GM18519 (cell line): ENCODE measurements at regions not wholly inside any gene's neighbourhood (a gene's known extent, or its start where the extent isn't known, plus 50 kb on each side); places are given as distances from the start of the nearest gene placed in this dataset.

Experiments used
- ATAC-seq: cut with Tn5 transposase; IDR thresholded peaks from one replicate; pipeline ENCODE4 v1.9.1; 2021; ENCODE audit warnings: mild to moderate bottlenecking, moderate library complexity; ENCODE audit not compliant: unreplicated experiment, low FRiP score

GRCh38 chr9:16025627-16026026 lies 472.8 kb downstream of the CCDC171 start:
- ATAC-seq = no peak

- ATAC-seq = no peak
Measured at GRCh38 chr9:16026886-16027285, 474.0 kb downstream of the CCDC171 start.

GRCh38 chr9:16028548-16028947 lies 475.7 kb downstream of the CCDC171 start:
- no peak for ATAC-seq

- no peak for ATAC-seq
Measured at GRCh38 chr9:16029046-16029615, 476.3 kb downstream of the CCDC171 start.

GRCh38 chr9:16029796-16030363 lies 477.0 kb downstream of the CCDC171 start:
- ATAC-seq = no peak

GRCh38 chr9:16030528-16031185 lies 477.8 kb downstream of the CCDC171 start:
- ATAC-seq = peak; percentile 97

- no peak for ATAC-seq
Measured at GRCh38 chr9:16031486-16031885, 478.6 kb downstream of the CCDC171 start.

GRCh38 chr9:16031971-16032370 lies 479.1 kb downstream of the CCDC171 start:
- ATAC-seq = no peak

GRCh38 chr9:16032799-16033198 lies 480.0 kb downstream of the CCDC171 start:
- ATAC-seq = no peak

- ATAC-seq = no peak
Measured at GRCh38 chr9:16033253-16033652, 480.4 kb downstream of the CCDC171 start.

GRCh38 chr9:16033921-16034691 lies 481.3 kb downstream of the CCDC171 start:
- ATAC-seq = no peak

- ATAC-seq = no peak
Measured at GRCh38 chr9:16039218-16039987, 486.6 kb downstream of the CCDC171 start.

- no peak for ATAC-seq
Measured at GRCh38 chr9:16039988-16040761, 487.3 kb downstream of the CCDC171 start.

GRCh38 chr9:16043756-16044578 lies 491.1 kb downstream of the CCDC171 start:
- ATAC-seq = no peak

- no peak for ATAC-seq
Measured at GRCh38 chr9:16044579-16044881, 491.7 kb downstream of the CCDC171 start.

GRCh38 chr9:16045651-16046280 lies 492.9 kb downstream of the CCDC171 start:
- no peak for ATAC-seq

GRCh38 chr9:16046713-16047112 lies 493.9 kb downstream of the CCDC171 start:
- no peak for ATAC-seq

- ATAC-seq = no peak
Measured at GRCh38 chr9:16048129-16048528, 495.3 kb downstream of the CCDC171 start.

- ATAC-seq = no peak
Measured at GRCh38 chr9:16052146-16052545, 499.3 kb downstream of the CCDC171 start.
